GM12801 (cell line): ENCODE measurements at regions not wholly inside any gene's neighbourhood (a gene's known extent, or its start where the extent isn't known, plus 50 kb on each side); places are given as distances from the start of the nearest gene placed in this dataset.

Source experiments
- TF ChIP-seq, protein P1 (sequence below): IDR thresholded peaks from one replicate; pipeline ENCODE4 v1.5.1; 2011; ENCODE audit warnings: control low read depth; ENCODE audit not compliant: insufficient read length; ENCODE audit errors: extremely low read depth

GRCh38 chr14:61992926-61993325 lies 230.7 kb downstream of the SNAPC1 start:
- TF ChIP-seq, protein P1, sequence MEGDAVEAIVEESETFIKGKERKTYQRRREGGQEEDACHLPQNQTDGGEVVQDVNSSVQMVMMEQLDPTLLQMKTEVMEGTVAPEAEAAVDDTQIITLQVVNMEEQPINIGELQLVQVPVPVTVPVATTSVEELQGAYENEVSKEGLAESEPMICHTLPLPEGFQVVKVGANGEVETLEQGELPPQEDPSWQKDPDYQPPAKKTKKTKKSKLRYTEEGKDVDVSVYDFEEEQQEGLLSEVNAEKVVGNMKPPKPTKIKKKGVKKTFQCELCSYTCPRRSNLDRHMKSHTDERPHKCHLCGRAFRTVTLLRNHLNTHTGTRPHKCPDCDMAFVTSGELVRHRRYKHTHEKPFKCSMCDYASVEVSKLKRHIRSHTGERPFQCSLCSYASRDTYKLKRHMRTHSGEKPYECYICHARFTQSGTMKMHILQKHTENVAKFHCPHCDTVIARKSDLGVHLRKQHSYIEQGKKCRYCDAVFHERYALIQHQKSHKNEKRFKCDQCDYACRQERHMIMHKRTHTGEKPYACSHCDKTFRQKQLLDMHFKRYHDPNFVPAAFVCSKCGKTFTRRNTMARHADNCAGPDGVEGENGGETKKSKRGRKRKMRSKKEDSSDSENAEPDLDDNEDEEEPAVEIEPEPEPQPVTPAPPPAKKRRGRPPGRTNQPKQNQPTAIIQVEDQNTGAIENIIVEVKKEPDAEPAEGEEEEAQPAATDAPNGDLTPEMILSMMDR: no peak

DNA sequence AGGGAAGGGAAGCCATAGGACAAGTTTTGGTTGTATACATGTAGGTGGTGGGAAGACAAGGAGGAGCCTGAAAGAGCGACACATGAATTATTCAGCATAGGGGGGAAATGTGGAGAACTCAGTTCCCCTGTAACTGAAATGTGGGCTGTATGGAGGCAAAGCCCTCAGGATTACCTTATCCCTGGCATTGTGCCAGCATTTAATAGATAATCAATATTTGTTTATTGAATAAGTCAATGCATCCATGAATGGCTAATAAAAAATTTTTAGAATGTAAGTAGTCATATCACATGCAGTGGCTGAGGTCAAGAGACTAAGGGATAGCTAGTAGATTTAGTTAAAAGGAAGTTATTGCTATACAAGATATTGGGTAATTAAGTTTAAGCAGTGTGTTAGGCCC lies 232.4 kb downstream of the SNAPC1 start:
- TF ChIP-seq, protein P1: no peak

GRCh38 chr14:61996753-61997152 lies 234.5 kb downstream of the SNAPC1 start:
- TF ChIP-seq, protein P1: no peak

DNA sequence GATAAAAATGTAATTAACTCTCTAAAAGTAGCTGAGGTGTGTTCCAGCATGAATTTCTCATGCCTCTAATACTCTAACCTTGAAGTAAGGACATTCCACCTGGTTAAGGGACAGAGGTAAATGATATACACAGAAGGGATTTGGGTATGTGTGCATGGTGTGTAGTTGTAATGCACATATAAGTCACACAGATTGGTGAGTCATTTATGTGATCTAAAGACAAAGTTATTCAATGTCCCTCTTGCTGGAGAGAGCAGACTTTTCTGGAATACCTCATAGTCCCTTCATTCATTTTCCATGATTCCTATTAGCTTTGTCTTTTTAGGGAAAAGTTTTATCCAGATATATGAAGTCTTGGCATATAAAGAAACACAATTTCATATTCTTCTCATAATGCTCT lies 234.9 kb downstream of the SNAPC1 start:
- TF ChIP-seq, protein P1: no peak

DNA sequence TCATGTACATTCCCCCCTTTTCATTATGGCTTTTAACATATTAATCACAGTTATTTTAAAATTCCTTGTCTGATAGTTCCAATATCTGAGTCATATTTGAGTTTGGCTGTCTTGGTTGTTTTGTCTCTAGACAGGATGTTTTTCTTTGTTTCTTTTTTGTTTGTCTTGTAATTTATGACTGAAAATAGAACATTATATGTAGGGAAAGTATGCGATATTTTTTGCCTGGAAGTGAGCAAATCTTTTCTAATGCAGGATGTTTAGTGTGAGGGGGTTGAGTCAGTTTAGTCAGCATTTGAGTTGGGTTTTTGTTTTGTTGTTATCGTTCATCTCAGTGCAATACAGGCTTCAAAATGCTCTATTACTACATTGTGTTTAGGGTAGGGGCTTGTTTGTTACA lies 239.7 kb downstream of the SNAPC1 start:
- TF ChIP-seq, protein P1: no peak

DNA sequence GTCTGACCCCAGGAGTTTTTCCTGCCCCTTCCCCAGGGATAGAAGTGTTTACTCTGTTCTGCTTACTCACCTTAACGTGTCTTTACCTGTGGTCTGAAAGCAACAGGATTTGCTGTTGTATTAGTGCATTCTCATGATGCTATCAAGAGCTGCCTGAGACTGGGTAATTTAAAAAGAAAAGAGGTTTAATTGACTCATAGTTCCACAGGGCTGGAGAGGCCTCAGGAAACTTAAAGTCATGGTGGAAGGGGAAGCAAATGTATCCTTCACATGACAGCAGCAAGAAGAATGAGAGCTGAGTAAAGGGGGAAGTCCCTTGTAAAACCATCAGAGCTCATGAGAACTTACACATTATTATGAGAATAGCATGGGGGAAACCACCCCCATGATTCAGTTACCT lies 240.4 kb downstream of the SNAPC1 start:
- TF ChIP-seq, protein P1: no peak

DNA sequence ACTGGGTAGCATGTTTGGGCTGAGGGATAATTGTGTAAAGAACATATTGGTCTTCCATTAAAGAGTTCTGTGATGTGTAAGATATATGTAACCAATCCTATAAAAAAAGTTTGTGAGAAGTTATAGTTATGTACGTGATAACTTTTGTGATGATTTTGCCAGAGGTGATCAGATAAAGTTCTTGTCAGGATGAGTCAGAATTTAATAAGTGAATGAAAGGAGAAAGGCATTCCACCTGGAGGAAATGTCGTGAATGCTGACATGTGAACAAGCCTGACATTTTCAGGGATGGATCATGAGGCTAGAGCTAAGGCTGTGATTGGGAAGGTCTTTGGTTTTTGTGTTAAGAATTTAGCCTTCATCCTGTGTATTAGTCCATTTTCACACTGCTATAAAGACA lies 241.5 kb downstream of the SNAPC1 start:
- TF ChIP-seq, protein P1: no peak
